ENCODE measurements at regions not wholly inside any gene's neighbourhood (a gene's known extent, or its start where the extent isn't known, plus 50 kb on each side); places are given as distances from the start of the nearest gene placed in this dataset.

DNA sequence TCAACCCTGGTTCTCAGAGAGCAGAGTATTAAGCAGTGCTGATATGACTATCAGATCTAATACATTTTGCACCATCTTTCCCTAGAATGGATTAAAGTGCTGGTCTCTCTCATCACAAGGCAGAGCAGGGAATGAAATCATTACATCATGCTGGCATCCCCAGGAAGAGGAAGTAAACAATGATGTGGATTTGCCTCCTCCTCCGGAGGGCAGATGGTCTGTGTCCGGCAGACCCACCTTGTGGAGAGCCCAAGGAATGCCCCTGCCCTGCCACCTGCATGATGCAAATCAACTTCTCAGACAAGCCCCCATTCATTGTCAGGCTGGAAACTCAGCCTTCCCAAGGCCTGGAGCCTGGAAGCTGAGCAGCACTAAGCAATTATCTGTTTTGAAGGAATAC is 1149.1 kb downstream of the VRK1 start:
- DNase-seq (ENCODE audit: low read depth), result no peak
- H3K4me3 ChIP-seq (ENCODE audit: control insufficient read depth, low read depth, low read length), result no peak overlapping the region
- TF ChIP-seq, protein P1, sequence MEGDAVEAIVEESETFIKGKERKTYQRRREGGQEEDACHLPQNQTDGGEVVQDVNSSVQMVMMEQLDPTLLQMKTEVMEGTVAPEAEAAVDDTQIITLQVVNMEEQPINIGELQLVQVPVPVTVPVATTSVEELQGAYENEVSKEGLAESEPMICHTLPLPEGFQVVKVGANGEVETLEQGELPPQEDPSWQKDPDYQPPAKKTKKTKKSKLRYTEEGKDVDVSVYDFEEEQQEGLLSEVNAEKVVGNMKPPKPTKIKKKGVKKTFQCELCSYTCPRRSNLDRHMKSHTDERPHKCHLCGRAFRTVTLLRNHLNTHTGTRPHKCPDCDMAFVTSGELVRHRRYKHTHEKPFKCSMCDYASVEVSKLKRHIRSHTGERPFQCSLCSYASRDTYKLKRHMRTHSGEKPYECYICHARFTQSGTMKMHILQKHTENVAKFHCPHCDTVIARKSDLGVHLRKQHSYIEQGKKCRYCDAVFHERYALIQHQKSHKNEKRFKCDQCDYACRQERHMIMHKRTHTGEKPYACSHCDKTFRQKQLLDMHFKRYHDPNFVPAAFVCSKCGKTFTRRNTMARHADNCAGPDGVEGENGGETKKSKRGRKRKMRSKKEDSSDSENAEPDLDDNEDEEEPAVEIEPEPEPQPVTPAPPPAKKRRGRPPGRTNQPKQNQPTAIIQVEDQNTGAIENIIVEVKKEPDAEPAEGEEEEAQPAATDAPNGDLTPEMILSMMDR (conservative IDR thresholded peaks at IDR 0.05; ENCODE audit: control insufficient read depth, insufficient read depth, low read depth, low read length), result no peak

GRCh38 chr14:97946641-97947040 is 1149.5 kb downstream of the VRK1 start:
- TF ChIP-seq, protein P1 (conservative IDR thresholded peaks at IDR 0.05; ENCODE audit: control insufficient read depth, insufficient read depth, low read depth, low read length), result no peak
- DNase-seq (ENCODE audit: low read depth), result no peak
- no peak overlapping the region for H3K4me3 ChIP-seq (ENCODE audit: control insufficient read depth, low read depth, low read length)

DNA sequence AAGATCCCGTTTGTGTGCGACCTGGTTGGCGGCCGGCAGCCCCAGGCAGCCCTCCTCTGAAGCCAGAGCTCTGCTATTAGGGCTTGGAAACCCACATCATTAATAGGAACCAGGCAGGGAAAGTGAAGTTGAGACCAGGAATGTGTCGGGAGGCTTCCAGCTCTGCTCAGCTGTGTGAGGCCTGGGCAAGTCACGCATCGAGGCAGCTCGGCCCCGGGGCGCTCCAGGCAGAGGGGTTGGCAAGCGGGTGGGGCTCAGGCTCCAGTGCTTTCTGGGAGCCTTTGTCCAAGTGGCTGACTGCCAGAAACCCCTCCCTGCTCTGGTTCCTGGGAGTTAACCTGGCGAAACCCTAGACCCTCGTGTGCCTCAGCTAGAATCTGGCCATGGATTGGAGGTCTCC is 1151.7 kb downstream of the VRK1 start:
- DNase-seq (ENCODE audit: low read depth), result no peak
- TF ChIP-seq, protein P1 (conservative IDR thresholded peaks at IDR 0.05; ENCODE audit: control insufficient read depth, insufficient read depth, low read depth, low read length), result no peak
- H3K4me3 ChIP-seq (ENCODE audit: control insufficient read depth, low read depth, low read length), result no peak overlapping the region

- TF ChIP-seq, protein P1 (conservative IDR thresholded peaks at IDR 0.05; ENCODE audit: control insufficient read depth, insufficient read depth, low read depth, low read length), result no peak
- DNase-seq (ENCODE audit: low read depth), result no peak
- no peak overlapping the region for H3K4me3 ChIP-seq (ENCODE audit: control insufficient read depth, low read depth, low read length)
Measured at GRCh38 chr14:97956581-97957340, 1159.6 kb downstream of the VRK1 start.

- H3K4me3 ChIP-seq (ENCODE audit: control insufficient read depth, low read depth, low read length), result no peak overlapping the region
- TF ChIP-seq, protein P1 (conservative IDR thresholded peaks at IDR 0.05; ENCODE audit: control insufficient read depth, insufficient read depth, low read depth, low read length), result no peak
Measured at GRCh38 chr14:97959251-97959650, 1162.1 kb downstream of the VRK1 start.

DNA sequence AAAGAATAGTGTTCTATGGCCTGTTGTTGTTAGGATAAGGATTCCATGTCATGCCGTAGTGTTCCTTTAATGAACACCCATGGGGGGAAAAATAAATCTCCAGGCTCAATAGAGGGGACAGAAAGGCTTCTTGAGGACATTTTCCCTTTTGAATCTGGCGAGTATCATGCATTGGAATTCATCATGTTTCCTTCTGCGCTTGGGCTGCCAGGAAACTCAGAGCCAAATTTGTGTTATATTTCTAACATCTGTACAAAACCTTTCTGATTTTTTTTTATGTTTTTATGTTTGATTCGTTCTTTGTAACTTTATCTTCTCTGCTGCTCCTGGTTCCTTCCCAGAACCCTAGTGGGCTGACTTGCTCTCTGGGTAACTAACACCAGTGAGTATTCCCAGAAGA is 1163.3 kb downstream of the VRK1 start:
- DNase-seq (ENCODE audit: low read depth), result no peak
- H3K4me3 ChIP-seq (ENCODE audit: control insufficient read depth, low read depth, low read length), result no peak overlapping the region
- TF ChIP-seq, protein P1 (conservative IDR thresholded peaks at IDR 0.05; ENCODE audit: control insufficient read depth, insufficient read depth, low read depth, low read length), result no peak

More at GRCh38 chr14:97959251-97959650, 1162.1 kb downstream of the VRK1 start:
- DNase-seq (ENCODE audit: low read depth), result no peak

Measured in fibroblast of mammary gland (primary cell).